NOMO-1 treated with dmso at 0.1 percent for 144 hours (cell line): ENCODE measurements at regions not wholly inside any gene's neighbourhood (a gene's known extent, or its start where the extent isn't known, plus 50 kb on each side); places are given as distances from the start of the nearest gene placed in this dataset.

Source experiments
- DNase-seq: peaks from one replicate; lab custom pipeline; 2025; ENCODE audit not compliant: unreplicated experiment; lab: John Stamatoyannopoulos, UW

DNA sequence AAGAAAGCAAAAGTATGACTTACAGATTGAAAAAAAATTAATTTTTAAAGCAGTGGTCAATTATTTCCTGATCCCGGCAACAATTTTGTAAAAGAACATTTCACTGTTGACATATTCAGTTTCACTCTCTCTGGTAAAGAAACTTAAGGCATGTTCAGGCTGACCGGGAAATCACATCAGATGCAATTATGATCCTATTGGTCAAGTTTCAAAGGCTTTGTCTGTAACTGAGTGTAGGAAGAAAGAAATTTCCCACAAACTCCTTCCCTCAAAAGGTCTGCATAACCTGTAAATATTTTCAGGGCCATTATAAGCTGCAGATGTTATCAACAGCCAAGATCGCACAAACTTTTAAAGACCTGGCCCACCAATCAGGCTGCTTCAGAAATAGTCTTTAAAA, 205.4 kb upstream of the IGF1R start:
- no peak for DNase-seq

DNA sequence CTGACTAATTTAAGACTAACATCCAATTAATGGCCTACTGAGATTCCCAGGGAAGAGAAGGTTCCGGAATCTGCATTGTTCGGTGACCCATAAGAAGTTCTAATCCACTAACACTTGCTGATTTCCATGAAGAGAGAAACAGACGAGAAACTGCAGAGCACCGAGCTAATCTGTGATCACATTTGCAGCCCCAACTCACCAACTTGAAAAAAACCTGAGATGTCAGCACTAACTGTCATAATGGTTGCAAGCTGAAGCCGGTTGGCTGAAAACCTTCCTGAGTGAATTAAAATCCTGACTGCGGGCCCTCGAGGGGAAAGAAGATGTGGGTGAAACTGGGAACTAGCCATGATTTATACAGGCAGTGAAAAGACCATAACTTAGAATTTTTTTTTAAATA, 204.8 kb upstream of the IGF1R start:
- no peak for DNase-seq

DNA sequence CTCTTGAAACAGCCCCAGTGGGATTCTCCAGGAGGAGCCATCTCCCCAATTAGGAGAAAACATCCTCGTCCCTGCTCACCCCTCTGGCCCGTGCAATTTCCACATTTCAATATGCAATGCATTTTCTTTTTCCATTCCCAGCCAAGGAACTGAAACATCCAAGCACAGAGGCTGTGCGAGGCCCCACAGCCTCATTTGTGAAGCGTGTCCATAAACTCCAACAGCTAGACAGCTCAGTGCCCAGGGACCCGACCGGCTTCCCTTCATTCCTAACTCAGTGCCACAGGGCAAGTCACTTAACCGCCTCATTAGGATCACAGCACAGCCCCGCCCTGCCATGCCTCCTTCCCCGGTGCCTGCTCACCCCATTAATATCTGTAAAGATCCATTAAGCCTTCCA, 204.2 kb upstream of the IGF1R start:
- no peak for DNase-seq

DNA sequence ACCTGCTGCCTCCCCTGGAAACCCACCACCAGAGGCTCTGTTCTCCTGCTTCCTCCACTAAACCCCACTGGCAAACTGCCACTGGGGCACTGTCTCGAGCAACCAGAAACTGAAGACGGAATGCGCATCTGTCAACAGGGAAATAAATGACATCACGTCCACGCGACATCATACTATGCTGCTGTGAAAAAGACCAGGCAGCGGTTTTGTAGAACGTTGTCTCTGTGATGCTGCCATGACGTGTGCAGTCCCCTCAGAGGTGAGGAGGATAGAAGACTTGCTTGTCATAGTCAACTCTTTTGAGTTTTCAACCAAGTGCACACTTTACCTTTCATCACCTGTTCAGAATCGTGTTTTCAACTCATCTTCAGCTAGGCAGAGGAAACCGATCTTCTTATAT, 203.0 kb upstream of the IGF1R start:
- DNase-seq = no peak

DNA sequence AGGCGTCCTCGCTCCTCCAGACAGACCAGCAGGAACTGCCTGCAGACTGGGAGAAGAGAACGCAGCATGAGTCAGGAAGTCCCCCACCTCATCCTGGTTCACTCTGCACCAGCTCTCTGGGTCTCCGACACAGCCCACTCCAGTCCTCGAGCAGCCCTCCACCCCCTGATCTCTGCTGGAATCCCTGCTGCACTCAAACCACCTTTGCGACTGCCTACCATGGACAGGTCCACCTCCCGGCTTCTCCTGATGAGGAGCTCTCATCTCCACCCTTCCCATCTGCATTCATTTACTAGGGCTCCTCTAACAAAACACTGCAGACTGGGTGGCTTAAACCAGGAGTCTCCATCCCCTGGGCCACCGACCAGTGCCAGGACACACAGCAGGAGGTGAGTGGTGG, 202.3 kb upstream of the IGF1R start:
- no peak for DNase-seq

DNA sequence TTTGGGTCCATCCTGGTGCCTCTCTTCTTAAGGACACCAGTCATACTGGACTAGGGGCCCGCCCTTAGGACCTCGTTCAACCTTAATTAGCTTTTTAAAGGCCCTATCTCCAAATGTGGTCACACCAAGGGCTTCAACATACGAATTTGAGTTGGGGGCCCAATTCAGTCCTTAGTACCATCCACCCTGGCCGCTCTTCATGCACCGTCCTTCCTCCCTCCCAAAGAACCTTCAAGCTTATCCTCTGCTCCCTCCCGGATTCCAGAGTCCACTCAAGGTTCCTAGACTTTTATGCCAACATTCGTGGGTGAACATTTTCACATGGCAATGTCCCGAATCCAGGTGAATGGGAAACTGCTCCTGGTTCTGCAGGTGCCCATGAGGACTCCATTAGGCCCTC, 201.3 kb upstream of the IGF1R start:
- DNase-seq = no peak

DNA sequence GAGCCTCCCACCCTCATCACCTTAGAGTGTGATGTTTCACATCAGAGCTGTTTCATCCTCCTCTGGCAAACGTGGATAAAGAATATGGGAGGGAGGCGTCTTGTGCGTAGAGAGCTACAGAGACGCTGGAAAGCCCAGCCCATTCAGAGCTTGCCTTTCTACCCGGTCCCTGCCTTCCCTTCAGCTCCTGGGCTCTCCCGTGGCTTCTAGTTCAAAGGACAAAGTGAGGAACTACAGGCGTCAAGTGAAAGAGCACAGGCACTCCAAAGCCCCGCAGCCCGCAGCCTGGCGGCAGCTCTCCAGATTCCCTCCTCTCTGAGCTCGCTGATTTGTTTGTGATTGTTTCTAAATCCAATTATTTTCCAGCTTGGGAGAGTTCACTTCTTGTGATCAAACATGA, 197.1 kb upstream of the IGF1R start:
- DNase-seq = no peak

DNA sequence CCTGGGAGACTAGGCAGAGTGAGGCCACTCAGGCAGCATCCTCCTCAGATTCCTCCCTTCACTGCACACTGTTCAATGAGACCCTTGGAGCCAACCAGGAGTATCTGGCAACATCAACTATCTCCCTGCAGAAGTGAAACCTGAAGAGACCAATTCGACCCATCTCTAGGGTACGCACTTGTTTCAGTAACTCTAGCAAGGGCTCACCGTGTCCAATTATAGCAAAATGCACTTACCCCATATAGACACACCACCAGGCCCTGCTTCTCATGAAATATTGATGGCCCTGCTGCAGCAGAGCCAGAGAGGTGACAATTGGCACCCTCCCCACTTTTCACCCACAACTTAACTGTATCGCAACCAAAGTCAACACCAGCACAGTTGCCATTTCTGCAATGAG, 196.1 kb upstream of the IGF1R start:
- no peak for DNase-seq

DNA sequence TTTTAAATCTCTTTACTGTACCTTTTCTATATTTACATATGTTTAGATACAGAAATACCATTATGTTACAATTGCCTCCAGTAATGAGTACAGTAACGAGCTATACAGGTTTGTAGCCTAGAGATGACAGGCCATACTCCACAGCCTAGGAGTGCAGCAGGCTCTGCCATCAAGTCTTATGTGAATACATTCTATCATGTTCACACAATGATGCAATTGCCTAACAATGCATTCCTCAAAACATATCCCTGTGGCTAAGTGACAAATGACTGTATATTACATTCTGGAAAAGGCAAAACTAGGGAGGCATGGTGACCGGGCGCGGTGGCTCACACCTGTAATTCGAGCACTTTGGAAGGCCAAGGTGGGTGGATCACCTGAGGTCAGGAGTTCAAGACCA, 192.4 kb upstream of the IGF1R start:
- DNase-seq = no peak

DNA sequence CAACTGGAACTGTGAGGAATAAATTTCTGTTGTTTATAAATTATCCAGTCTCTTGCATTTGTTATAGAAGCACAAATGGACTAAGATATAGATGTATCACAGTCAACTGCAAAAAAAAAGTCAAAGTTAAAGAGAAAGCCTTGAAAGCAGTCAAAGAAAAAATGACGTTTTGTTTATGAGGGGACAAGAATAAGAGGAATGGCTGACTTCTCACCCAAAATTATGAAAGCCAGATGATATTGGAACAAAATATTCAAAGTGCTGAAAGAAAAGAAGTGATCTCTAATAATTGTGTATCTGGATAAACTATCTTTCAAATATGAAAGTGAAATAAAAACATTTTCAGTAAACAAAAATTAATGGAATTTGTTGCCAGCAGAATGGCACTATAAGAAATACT, 171.8 kb upstream of the IGF1R start:
- DNase-seq = no peak

DNA sequence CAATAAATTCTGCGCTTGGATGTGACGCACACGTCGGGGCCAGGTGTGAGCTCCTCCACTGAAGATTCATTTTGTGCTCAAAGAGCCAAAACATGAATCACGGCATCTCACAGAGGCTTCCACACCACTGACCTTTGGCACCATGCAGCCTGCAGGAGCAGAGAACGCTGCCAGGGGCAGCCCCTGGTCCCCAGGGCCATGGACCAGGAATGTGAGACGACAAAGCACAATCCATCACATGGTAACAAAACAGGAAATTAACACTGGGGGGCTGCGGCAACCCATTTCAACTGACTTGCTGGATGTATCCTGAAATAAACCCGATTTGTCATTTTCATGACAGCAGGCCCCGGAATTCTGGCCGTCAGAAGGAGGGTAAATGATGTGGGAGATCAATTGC, 167.5 kb upstream of the IGF1R start:
- DNase-seq = no peak

DNA sequence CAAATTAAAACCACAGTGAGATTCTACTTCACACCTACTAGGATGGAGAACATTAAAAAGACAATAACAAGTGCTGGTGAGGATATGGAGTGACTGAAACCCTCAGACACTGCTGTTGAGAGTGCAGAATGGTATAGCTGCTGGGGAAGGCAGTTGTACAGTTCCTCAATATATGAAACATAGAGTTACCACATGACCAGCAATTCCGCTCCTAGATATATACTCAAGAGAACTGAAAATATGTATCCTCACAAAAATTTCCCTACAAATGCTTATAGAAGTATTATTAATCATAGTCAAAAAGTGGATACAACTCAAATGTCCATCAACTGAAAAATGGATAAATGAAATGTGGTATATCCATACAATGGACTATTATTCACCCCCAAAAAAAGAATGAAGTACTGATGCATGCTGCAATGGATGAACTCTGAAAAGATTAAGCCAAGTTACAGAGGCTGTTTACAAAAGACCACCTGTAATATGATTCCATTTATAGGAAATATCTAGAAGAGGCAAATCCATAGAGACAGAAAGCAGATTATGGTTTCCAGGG, 164.7 kb upstream of the IGF1R start:
- DNase-seq = no peak

DNA sequence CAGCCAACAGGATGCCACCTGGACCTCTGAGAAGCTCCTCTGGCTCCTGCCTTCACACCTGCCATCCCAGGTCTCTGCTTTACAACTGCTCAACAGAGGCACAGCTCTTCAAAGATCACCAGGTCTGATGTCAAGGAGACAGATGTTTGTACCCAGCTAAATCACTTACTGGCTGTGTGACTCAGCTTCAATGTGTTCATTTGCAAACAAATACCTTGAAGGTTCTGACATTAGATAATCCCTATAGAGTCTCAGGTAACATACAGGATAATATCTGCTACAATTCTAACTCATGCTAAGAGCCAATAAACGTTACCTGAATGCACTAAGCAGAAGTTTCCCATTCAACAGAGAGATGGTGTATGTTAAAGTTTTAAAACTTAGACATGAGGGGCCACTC, 163.4 kb upstream of the IGF1R start:
- no peak for DNase-seq

DNA sequence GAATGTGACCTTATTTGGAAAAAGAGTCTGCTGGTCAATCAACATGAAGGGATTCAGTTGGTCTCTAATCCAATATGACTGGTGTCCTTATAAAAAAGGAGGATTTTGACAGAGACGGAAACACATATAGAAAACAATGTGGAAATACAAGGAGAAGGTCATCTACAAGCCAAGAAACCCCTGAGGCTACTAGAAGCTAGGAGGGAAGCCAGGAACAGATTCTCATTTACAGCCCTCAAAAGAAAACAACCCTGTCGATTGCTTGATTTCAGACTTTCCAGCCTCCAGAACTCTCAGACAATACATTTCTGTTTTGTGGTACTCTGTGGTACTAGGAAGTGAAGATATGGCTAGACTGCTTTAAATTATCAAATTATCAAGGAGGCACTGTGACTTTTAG, 162.9 kb upstream of the IGF1R start:
- no peak for DNase-seq

DNA sequence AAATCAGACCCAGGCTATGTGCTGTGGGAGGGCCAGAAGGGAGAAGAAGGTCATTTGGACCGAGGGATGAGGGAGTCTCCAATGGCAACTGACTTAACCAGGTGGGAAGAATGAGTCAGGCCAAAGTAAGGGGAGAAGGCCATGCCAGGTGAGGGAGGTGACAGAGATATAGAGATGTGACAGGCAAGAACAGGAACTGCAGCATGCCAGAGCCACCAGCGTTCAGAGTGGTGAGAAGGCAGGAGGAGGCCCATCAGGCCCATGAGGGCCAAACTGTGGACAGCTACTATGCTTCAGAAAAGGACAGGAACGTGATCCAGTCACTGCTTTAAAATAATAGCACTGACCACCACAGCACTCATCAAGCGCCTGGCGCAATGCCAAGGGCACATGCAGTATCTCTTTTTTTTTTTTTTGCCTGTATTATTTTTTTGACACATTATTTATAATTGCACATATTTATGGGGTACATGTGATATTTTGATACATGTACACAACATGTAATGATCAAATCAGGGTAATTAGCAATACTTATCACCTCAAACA, 154.3 kb upstream of the IGF1R start:
- no peak for DNase-seq

DNA sequence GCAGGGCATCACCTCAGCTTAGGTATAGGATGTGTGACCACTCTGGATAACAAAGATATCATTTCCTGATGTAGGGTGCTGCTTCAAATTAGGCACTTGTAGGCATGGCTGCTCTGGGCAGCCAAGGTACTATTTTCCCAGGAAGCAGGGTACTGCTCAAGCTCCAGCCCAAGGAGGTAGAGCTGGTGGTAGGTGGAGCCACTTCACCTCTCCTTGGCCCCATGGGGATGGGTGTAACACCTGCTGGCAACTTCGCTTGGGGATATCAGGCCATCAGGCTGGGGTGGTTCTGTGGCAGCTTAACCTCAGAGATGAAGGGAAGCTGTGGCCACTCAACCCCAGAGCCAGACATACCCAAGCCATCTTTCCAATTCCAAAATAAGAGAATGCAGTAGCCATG, 147.1 kb upstream of the IGF1R start:
- DNase-seq = no peak

DNA sequence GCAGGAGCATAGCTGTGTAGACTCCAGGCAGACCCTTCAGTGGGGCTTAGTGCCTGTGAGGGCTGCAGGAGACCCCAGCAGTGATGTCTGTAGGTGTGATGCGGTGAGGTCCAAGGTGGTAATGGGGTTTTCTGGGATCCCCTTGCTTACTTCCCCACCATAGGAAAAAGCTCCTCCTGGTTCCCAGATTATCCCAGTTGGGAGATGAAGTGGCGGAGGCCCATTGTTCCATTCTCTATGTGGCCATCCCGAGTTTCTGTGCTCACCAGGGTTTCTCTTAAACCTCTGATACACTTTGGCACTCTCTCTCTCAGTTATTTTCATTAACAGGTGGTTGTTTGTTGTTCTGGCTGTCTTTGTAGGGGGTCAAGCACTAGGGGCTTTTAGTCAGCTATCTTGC, 146.7 kb upstream of the IGF1R start:
- DNase-seq = no peak

DNA sequence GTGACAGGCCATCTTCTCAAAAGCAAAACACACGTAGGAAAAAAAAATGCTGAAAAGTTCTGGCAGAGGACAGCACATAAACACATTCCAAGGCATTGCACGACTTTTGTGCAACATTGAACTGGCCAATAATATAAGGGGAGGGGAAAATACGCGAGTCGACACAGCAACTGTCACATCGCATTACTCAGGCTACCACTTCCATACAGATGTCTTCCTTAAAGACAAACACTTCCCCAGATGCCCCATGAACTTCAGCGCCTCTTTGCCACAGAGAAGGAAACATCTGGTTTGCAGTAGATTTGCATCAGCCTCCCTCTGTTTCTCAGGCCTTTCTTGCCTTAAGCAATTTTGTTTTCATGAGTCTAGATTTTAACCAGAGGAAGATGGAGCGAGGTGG, 144.4 kb upstream of the IGF1R start:
- DNase-seq = no peak

DNA sequence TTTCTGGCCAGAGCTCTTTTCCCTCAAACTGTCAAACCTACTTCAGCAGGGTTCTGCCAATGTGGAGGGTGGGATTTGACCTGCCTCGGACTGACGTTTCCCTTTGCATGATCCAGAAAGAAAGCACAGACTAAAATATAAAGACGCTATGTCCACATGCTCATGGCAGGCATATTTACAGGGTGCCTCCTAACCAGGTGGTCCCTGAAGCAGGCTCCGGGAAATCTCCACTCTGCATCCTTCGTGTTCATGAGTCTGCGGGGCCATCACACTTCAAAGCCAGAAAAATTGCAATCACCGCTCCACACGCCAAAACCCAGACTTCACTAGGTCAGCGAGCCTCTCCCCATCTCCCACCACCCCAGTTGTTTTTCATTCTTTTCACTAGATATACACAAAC, 143.3 kb upstream of the IGF1R start:
- DNase-seq = no peak

DNA sequence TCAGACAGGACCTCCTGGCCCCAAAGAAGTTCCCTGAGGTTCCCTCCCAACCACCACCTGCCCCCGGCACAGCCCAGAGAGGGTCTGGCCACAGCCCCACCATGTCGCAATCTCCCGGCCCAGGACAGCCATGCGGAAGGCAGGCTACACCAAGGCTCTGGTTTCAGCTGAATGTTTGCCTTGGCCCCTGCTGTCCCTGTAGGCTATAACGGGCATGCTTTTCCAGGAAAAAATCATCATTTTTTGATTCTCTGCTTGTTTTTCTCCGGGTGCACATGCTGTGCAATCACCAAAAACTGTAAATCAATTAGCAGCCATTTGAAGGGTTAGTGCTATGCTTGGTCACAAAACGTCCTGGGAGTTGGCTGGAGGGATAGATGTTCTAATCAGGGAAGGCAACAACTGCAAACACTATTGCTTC, 142.7 kb upstream of the IGF1R start:
- no peak for DNase-seq

DNA sequence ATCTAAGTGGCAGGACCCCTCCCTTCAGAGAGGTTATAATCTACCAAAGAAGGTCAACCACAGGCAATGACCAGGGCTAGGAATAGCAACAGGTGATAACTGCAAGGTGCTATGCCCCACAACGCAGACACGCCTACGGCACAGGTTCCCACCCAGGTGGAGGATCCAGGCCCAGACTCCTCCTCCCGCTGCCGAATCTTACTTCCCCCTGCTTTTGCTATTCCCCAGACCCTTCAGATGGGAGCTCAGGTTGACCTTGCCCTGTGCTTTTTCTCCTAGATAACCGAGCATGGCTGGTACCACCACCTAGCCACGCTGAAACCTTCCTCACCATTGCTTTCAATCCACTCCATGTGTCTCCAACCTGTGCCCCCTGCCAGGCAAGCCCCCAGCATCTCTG, 142.2 kb upstream of the IGF1R start:
- DNase-seq = no peak

DNA sequence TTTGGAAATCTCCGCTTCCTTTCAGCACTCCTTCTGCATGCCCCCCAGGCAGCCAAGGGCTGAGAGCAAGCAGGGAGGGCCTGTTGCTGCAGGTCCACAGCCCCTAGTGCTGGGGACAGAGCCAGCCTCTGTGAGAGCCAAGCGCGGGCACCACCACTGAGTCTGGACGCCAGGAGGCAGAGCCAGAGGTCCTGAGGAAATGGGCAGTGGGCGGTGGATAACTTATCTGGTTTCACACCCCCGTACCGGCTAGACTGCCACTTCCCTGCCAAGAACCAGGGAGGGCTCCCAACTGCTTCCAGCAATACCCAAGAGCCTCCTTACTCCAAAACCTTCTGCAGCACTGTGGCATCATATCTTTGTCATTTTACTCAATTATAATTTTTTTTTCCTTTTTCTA, 141.6 kb upstream of the IGF1R start:
- DNase-seq = no peak

DNA sequence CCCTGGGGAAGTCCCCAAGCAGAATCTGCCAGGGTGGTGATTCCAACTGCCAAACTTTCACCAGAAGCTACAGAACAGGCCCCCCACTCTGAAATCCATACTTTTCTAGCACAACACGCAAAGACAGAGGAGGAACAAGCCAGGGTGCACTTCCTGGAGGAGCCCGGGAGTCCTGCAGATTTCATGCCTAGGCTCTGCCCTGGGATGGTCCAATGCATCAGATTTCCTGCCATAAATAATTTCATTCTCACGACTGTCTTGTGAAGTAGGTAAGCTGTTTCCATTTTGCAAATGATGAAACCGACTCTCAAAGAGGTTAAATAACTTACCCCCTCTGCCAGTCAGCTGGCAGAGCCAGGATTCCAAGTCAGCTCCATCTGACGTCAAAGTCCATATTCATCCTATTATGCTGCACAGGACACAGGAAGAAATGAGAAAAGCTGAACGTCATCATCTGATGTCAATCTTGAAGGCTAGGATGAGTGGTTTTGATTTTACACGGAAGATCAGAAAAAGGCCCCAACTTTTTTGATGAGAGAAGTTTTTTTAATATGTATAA, 134.8 kb upstream of the IGF1R start:
- no peak for DNase-seq
